PC-9 (cell line): ENCODE measurements at regions not wholly inside any gene's neighbourhood (a gene's known extent, or its start where the extent isn't known, plus 50 kb on each side); places are given as distances from the start of the nearest gene placed in this dataset.

Experiments used
- BruUV-seq: library from RNA; stranded (reverse); fragments of 400-500 nt; replicated peaks from 2 replicates; lab custom pipeline; 2021; lab: Mats Ljungman, UMichigan
- CTCF ChIA-PET: fragments of 300-600 bp; sonication (Branson Sonifier 250); formaldehyde crosslinking; loops from one replicate; lab custom pipeline; 2022; ENCODE audit warnings: antibody characterized with exemption; lab: Charles Lee
- POLR2A ChIA-PET: fragments of 300-600 bp; sonication (Branson Sonifier 250); formaldehyde crosslinking; loops from one replicate; lab custom pipeline; 2022; ENCODE audit warnings: antibody characterized with exemption; ENCODE audit not compliant: unreplicated experiment; lab: Charles Lee
- DNase-seq, 2 experiments: peaks; one replicate each; pipeline versions ENCODE4 v3.0.0 to v3.0.0-alpha.2; 2015 to 2022; ENCODE audit warnings: mixed read lengths in 1 of 2
- H2AFZ ChIP-seq: fragments of 200-600 bp; sonication (generic); 2 replicates; pipeline ENCODE4 v1.8.1; 2017; ENCODE audit warnings: antibody characterized with exemption
- H3F3A ChIP-seq: fragments of 200-600 bp; sonication (generic); 2 replicates; pipeline ENCODE4 v1.8.1; 2017; ENCODE audit warnings: antibody characterized with exemption, mild to moderate bottlenecking, low read depth; ENCODE audit not compliant: insufficient read depth
- H3K27ac ChIP-seq: fragments of 200-600 bp; sonication (generic); 2 replicates; pipeline ENCODE4 v1.6.1; 2016; ENCODE audit warnings: mixed run types
- H3K27me3 ChIP-seq: fragments of 200-600 bp; sonication (generic); 2 replicates; pipeline ENCODE4 v1.6.1; 2016; ENCODE audit warnings: low read depth, mixed run types; ENCODE audit not compliant: insufficient read depth
- H3K36me3 ChIP-seq: fragments of 200-600 bp; sonication (generic); 2 replicates; pipeline ENCODE4 v1.6.1; 2016; ENCODE audit warnings: low read depth, mixed run types
- H3K4me1 ChIP-seq: fragments of 200-600 bp; sonication (generic); replicated peaks from 2 replicates; pipeline ENCODE4 v1.6.1; 2016; ENCODE audit warnings: mixed run types; ENCODE audit not compliant: insufficient read depth
- H3K4me2 ChIP-seq: fragments of 200-600 bp; sonication (generic); 2 replicates; pipeline ENCODE4 v1.6.1; 2017; ENCODE audit warnings: mixed run types
- H3K4me3 ChIP-seq: fragments of 200-600 bp; sonication (generic); 2 replicates; pipeline ENCODE4 v1.6.1; 2016; ENCODE audit warnings: mixed run types
- H3K79me2 ChIP-seq: fragments of 200-600 bp; sonication (generic); 2 replicates; pipeline ENCODE4 v1.6.1; 2017; ENCODE audit warnings: low read depth, mixed run types
- H3K9me2 ChIP-seq: fragments of 200-600 bp; sonication (generic); 2 replicates; pipeline ENCODE4 v1.8.1; 2017; ENCODE audit warnings: mild to moderate bottlenecking; ENCODE audit not compliant: insufficient read depth
- H3K9me3 ChIP-seq: fragments of 200-600 bp; sonication (generic); 2 replicates; pipeline ENCODE4 v1.8.1; 2016; ENCODE audit warnings: low read depth; ENCODE audit not compliant: insufficient read depth
- H4K20me1 ChIP-seq: fragments of 200-600 bp; sonication (generic); 2 replicates; pipeline ENCODE4 v1.8.1; 2017; ENCODE audit not compliant: insufficient read depth
- CTCF ChIP-seq: fragments of 200-600 bp; sonication (generic); conservative IDR thresholded peaks from 2 replicates; pipeline ENCODE4 v1.6.1; 2017; ENCODE audit warnings: mixed run types, antibody characterized with exemption, mild to moderate bottlenecking, moderate library complexity
- EZH2 ChIP-seq: fragments of 200-600 bp; sonication (generic); IDR thresholded peaks from 2 replicates; pipeline ENCODE4 v1.8.0; 2017; ENCODE audit warnings: antibody characterized with exemption, low read depth
- intact Hi-C: fragments of 100-400 bp; cut with micrococcal nuclease; formaldehyde crosslinking; loops from one replicate; pipeline ENCODE4 v1.10.0; 2022; ENCODE audit not compliant: unreplicated experiment

GRCh38 chr2:7929281-7929680 is 752.6 kb upstream of the ID2 start:
- no peaks in the 10 kb centered on the region for H3K4me1 ChIP-seq
- no peaks in the 10 kb centered on the region for H3K79me2 ChIP-seq
- H3K4me2 ChIP-seq = no peak overlapping the region
- ChIA-PET CTCF (no interaction called here), POLR2A (no interaction called here)
- DNase-seq = no peak
- H3F3A ChIP-seq = no peaks in the 10 kb centered on the region
- H3K9me3 ChIP-seq = no peaks in the 10 kb centered on the region
- BruUV-seq = no TSS peak
- no peaks in the 10 kb centered on the region for H3K36me3 ChIP-seq
- H3K27ac ChIP-seq = no peak overlapping the region
- H3K27me3 ChIP-seq = no peaks in the 10 kb centered on the region
- intact Hi-C loops = no loop called here
- H2AFZ ChIP-seq = no peak overlapping the region
- no peaks in the 10 kb centered on the region for H3K9me2 ChIP-seq
- no peak for TF ChIP-seq CTCF
- no peak for TF ChIP-seq EZH2
- no peaks in the 10 kb centered on the region for H4K20me1 ChIP-seq
- no peak overlapping the region for H3K4me3 ChIP-seq

GRCh38 chr2:7930800-7931635 is 750.8 kb upstream of the ID2 start:
- Histone ChIP-seq H2AFZ (no peak overlapping the region), H4K20me1 (no peaks in the 10 kb centered on the region), H3K27me3 (no peaks in the 10 kb centered on the region), H3K79me2 (no peaks in the 10 kb centered on the region), H3K9me2 (no peaks in the 10 kb centered on the region), H3K27ac (no peak overlapping the region), H3F3A (no peaks in the 10 kb centered on the region), H3K4me1 (no peaks in the 10 kb centered on the region), H3K36me3 (no peaks in the 10 kb centered on the region), H3K4me3 (no peak overlapping the region), H3K4me2 (no peak overlapping the region), H3K9me3 (no peaks in the 10 kb centered on the region)
- no peak for DNase-seq
- BruUV-seq = no TSS peak
- TF ChIP-seq CTCF (no peak), EZH2 (no peak)
- POLR2A ChIA-PET = no interaction called here
- CTCF ChIA-PET = no interaction called here
- intact Hi-C loops = no loop called here

- ChIA-PET POLR2A (no interaction called here), CTCF (no interaction called here)
- Histone ChIP-seq H3K36me3 (no peaks in the 10 kb centered on the region), H3K27ac (no peak overlapping the region), H2AFZ (no peak overlapping the region), H3K4me1 (no peaks in the 10 kb centered on the region), H3K27me3 (no peaks in the 10 kb centered on the region), H3K9me2 (no peaks in the 10 kb centered on the region), H3K79me2 (no peaks in the 10 kb centered on the region), H3K4me3 (no peak overlapping the region), H3F3A (no peaks in the 10 kb centered on the region), H4K20me1 (no peaks in the 10 kb centered on the region), H3K9me3 (no peaks in the 10 kb centered on the region), H3K4me2 (no peak overlapping the region)
- intact Hi-C loops = no loop called here
- no peak for TF ChIP-seq EZH2
- TF ChIP-seq CTCF = no peak
- no TSS peak for BruUV-seq
- no peak for DNase-seq
These were observed 750.0 kb upstream of the ID2 start for GRCh38 chr2:7931808-7932207.
